RCC 7860 (cell line): ENCODE measurements at regions not wholly inside any gene's neighbourhood (a gene's known extent, or its start where the extent isn't known, plus 50 kb on each side); places are given as distances from the start of the nearest gene placed in this dataset.

ENCODE experiments used
- DNase-seq: peaks from one replicate; pipeline ENCODE4 v3.0.0-alpha.2; 2015; ENCODE audit warnings: low spot score
- FAIRE-seq: peaks from 2 replicates; lab custom pipeline; 2012; peaks lifted over from hg19 to GRCh38; lab: Jason Lieb, UNC

GRCh38 chr11:19380375-19380774 is 139.6 kb upstream of the E2F8 start:
- DNase-seq (peak; percentile 94), FAIRE-seq (peak; percentile 83)

DNA sequence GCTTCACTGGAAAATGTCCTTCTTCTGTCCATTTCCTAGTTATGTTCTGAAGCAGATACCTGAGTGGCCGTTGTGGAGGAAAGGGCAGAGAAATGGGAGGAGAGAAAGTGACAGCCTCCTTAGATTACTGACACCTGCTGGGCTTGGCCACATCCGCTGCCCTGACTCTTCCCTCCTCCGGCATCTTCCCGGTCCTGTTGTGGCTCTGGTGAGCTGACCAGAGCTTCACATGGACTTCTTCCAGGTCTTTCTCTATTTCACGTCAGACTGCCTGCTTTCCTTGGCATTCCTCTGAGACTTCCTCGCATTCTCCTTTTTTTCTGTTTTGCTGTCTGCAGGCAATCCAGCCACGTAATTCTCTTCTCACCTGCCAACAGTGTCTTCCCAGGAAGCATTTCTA is 138.7 kb upstream of the E2F8 start:
- FAIRE-seq, result no peak
- no peak for DNase-seq

DNA sequence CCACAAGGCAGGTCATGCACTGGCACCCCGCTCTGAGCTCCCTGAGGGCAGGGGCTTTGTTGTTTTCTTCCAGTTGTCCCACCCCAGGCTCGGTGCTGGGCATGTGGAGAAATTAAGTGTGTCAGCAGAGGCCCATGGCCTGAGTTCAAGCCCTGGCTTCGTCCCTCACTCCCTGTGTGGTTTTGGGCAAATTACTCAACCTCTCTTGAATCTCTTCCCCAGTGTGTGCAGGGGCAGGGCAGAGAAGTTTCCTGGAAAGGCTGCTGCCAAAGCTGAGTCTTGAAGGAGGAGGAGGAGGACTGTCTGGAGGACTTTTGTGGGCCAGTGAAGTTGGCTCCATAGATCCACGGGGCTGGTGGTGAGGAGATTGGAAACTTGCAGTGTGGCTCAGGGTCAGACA is 138.1 kb upstream of the E2F8 start:
- FAIRE-seq, result no peak
- DNase-seq, result no peak

DNA sequence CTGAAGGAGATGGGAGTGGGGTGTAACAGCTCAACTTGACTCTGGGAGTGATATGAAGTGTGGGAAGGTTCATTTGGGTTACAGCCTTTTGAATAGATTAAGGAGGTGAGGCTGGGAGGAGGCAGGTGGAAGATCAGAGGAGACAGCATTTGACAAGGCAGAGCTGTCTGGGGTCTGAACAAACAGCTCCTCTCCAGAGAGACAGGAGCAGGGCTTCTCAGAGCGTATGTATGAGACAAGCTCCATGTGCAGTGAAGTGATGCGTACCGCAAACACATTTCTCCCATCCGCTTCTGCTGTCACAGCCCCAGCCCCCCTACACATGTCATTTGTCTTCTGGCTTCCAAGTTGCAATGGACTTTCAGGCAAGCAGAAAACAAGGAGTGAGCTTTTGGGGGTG is 137.1 kb upstream of the E2F8 start:
- no peak for DNase-seq
- no peak for FAIRE-seq

- DNase-seq, result no peak
- no peak for FAIRE-seq
Observed at GRCh38 chr11:19375440-19375839, 134.7 kb upstream of the E2F8 start.

DNA sequence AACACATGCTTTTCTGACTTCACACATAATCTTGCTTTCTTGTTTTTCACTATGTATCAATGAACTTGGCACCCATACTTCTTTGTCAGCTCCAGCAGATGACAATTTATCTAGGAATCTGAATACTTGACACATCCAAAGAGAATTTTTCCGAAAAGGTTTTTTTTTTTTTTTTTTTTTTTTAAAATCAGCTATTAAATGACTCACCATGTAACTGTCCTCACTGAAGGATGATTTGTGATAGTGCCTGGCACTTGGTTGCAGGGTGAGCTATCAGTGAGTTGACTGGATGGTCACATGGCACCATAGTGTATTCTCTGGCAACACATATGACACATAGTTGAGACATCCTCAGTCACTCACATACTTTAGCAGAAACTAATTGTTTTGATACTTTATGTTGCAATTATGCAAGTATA is 133.4 kb upstream of the E2F8 start:
- DNase-seq, result peak; percentile 97
- FAIRE-seq, result peak; percentile 96

DNA sequence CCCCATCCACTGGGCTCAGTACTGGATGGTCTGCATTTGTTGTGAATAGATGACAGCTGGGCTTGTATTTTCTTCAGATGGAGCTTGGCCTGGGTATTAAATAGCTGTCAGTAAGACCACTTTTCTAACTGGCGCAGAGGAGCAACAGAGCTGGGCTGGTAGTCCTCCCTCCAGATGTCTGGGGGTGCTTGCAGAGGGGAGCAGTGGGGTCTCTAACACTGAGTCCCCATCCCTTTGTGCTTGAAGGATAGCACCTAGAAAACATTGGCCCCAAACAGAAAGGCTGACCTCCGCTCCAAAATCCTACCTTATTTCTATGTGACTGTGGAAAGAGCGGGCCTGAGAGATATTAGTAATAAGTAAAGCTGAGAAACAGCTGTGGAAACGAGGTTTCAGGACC is 131.6 kb upstream of the E2F8 start:
- FAIRE-seq, result no peak

GRCh38 chr11:19370100-19370861 is 129.5 kb upstream of the E2F8 start:
- no peak for FAIRE-seq
- peak; percentile 36 for DNase-seq

More for the DNA sequence above, 131.6 kb upstream of the E2F8 start:
- DNase-seq, result no peak

DNA sequence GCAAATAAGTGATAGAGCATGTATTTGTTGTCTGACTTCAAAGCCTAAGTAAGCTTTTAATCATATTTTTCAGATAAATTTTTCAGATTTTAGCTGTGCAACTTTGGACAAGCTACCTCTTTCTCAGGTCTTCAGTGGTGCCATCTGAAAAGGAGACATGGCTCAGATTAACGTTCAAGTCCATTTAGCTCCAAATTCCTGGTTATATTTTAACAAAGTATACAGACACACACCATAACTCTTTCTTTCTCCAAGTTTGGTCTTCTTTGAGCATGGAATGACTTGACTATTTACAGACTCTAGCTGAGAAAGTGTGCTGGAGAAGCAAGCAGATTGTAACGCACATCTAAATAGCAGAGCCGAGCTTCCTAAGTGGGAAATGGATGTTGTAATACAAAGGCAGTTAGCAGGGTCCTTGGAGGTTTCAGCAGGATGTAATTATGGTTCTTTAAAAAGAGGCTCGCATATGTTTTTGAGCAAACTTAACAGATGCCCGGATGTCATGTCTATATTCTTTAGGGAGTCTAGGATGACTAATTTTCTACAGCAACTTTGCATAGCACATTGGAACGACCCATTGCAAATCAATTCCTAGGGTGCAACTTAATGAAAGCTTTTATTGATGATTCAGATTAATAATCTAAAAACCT is 128.1 kb upstream of the E2F8 start:
- no peak for FAIRE-seq

GRCh38 chr11:19366992-19367709 is 126.4 kb upstream of the E2F8 start:
- no peak for FAIRE-seq

More for the DNA sequence above, 128.1 kb upstream of the E2F8 start:
- DNase-seq, result no peak

DNA sequence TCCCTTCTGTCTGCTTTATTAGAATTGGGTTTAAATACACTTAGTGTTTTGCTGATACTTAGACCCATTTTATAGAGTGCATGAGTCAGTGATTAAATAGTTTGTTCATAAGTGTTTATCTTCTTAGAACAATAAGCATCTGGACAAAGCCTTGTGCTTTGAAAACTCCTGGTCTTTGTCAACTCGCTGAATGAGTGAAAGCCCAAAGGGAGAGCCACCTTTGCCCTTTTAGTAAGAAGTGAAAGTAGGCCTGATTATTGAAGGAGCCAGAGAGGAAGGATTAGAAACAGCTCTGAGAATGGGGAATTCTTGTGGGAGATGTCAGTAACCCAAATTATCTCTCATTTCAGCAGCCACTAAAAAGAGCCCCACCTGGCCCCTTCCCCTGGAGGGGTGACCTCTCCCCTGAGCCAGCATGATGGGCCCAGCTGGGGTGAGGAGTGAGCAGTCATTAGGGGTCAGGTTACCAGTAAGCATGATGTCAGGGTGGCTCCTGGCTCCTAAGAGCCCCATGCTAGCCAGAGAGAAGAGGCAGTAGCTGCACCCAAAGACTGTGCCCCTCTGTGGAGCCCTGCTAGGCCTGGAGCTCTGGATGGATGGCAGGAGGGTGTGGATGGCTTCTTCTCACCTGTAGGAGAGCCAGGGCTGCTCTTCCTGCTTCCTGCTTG is 125.1 kb upstream of the E2F8 start:
- no peak for DNase-seq
- no peak for FAIRE-seq

More at GRCh38 chr11:19366992-19367709, 126.4 kb upstream of the E2F8 start:
- DNase-seq, result peak; percentile 29

DNA sequence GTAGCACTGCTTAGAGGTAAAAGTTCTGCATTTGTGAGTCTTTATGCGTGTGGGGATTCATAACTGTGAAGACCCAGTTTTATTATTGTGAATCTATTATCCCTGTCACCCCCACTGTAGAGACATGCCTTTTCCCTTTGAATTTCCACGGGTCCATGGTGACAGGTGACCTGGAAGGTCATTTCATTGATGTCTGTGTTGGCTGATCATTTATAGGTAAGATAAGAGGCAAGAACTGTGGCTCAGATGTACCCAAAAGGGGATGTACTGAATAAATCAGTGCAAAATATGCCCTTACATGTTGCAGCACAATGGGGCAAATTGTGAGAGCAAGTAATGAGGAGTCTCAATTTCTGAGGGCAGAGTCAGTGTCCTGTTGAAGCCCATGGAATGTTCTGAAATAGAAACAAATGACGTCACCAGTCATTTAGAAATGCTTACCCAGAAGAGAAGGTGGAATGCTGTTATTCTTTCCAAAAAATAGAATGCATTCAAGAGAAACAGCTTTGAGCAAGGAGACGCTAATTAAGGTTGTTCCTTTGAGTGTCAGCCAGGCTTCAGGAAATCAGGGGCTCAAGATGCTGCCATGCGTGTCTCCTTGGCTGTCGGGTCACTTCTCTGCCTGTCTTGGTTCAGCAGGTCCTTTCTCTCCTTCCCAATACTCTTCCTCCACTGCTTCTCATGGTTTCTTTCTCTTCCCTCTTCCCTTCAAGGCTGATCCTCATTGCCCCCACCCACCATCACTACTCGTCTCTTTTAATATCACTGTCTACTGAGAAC is 118.7 kb upstream of the E2F8 start:
- FAIRE-seq, result no peak
- DNase-seq, result no peak

GRCh38 chr11:19357943-19358342 is 117.2 kb upstream of the E2F8 start:
- no peak for DNase-seq
- no peak for FAIRE-seq

GRCh38 chr11:19355601-19356000 is 114.9 kb upstream of the E2F8 start:
- no peak for DNase-seq
- FAIRE-seq, result no peak

- DNase-seq (no peak), FAIRE-seq (no peak)
Observed at GRCh38 chr11:19353287-19353850, 112.6 kb upstream of the E2F8 start.

DNA sequence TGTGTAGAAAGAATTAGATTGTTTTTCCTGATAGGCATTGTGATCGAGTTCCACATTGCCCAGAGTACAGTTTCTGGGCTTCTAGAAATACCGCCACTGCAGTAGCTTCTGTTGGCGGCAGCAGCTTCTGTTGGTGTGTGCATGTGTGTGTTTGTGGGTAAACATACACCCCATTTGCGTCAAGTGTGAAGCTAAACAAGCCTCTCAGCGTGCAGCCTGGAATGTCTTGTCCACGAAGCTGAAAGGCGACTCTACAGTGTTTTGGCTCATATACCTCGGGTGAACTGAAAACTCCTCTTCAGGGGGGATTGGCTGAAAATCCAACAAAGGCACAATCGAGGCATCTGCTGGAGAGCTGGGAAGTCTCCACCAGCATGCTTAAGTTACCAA is 112.0 kb upstream of the E2F8 start:
- FAIRE-seq, result no peak

DNA sequence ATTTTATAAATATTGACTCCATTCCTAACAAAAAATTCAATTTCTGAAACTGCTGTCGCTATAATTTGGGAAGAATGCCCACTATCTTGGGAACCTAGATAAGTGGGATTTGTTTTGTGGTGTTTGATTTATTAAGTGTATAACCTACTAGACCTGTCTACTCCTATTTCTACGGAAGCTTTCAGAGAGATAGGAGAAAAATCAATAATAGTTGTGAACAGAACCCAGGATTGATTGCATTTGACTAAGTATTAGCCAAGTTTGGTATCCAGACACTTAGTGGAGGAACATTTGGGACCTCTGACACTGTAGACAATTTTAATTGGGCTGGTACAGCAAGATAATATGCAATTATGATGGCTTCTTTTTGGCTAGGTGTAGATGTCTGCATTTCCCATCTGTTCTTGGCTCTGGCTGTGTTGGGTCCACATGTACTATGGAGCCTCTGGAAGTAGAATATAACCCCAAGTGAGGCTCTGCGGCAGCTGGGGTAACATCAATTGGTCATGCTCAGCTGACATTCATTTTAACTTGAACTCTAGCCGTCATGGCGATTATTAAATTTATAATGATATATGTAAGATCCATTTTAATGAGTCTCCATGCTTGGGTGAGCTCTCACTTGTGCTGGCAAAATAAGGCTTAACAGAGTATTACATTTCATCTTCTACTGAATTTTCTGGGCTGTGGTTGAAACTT is 111.5 kb upstream of the E2F8 start:
- FAIRE-seq, result no peak
- no peak for DNase-seq

More for the DNA sequence above, 112.0 kb upstream of the E2F8 start:
- no peak for DNase-seq

GRCh38 chr11:19351426-19351825 is 110.7 kb upstream of the E2F8 start:
- FAIRE-seq (no peak), DNase-seq (no peak)

- DNase-seq, result no peak
- no peak for FAIRE-seq
Observed at GRCh38 chr11:19350160-19350559, 109.4 kb upstream of the E2F8 start.
